ENCODE measurements at regions not wholly inside any gene's neighbourhood (a gene's known extent, or its start where the extent isn't known, plus 50 kb on each side); places are given as distances from the start of the nearest gene placed in this dataset.

- no peaks in the 10 kb centered on the region for H3K27me3 Mint-ChIP-seq (ENCODE audit: insufficient read depth, unreplicated experiment)
- TF ChIP-seq, protein P1, sequence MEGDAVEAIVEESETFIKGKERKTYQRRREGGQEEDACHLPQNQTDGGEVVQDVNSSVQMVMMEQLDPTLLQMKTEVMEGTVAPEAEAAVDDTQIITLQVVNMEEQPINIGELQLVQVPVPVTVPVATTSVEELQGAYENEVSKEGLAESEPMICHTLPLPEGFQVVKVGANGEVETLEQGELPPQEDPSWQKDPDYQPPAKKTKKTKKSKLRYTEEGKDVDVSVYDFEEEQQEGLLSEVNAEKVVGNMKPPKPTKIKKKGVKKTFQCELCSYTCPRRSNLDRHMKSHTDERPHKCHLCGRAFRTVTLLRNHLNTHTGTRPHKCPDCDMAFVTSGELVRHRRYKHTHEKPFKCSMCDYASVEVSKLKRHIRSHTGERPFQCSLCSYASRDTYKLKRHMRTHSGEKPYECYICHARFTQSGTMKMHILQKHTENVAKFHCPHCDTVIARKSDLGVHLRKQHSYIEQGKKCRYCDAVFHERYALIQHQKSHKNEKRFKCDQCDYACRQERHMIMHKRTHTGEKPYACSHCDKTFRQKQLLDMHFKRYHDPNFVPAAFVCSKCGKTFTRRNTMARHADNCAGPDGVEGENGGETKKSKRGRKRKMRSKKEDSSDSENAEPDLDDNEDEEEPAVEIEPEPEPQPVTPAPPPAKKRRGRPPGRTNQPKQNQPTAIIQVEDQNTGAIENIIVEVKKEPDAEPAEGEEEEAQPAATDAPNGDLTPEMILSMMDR (IDR thresholded peaks at IDR 0.05; ENCODE audit: unreplicated experiment) = no peak
- no peak overlapping the region for H3K4me3 Mint-ChIP-seq (ENCODE audit: unreplicated experiment)
- ChIA-PET POLR2A (interaction anchor here (1.1 kb wide), 1 partner anchor 20 kb away, joined by 3 read pairs; no protein-coding TSS in a partner anchor), CTCF (interaction anchor here (1.5 kb wide), 1 partner anchor 12 kb away, joined by 3 read pairs; no protein-coding TSS in a partner anchor)
- intact Hi-C loops (cut with micrococcal nuclease) = no loop called here
- H3K4me1 Mint-ChIP-seq (ENCODE audit: insufficient read depth, unreplicated experiment) = peaks cover 11% of the 10 kb centered on the region
- DNase-seq (ENCODE audit: unreplicated experiment) = no peak
- no peaks in the 10 kb centered on the region for H3K36me3 Mint-ChIP-seq (ENCODE audit: insufficient read depth, unreplicated experiment)
- no peak overlapping the region for H3K27ac Mint-ChIP-seq (ENCODE audit: low read depth, unreplicated experiment)
- no TSS peak for BruUV-seq (replicated peaks)
- peaks cover 32% of the 10 kb centered on the region for H3K9me3 Mint-ChIP-seq (ENCODE audit: unreplicated experiment)
Observed at GRCh38 chr3:150023239-150023636, 52.5 kb upstream of the PFN2 start.

GRCh38 chr3:150022381-150023238 is 51.9 kb upstream of the PFN2 start:
- CTCF ChIA-PET = interaction anchor here (0.6 to 1.5 kb wide), 2 partner anchors 12 to 469 kb away, joined by 3 to 4 read pairs; no protein-coding TSS in a partner anchor
- intact Hi-C loops (cut with micrococcal nuclease) = no loop called here
- POLR2A ChIA-PET = interaction anchor here (1.1 kb wide), 1 partner anchor 20 kb away, joined by 3 read pairs; no protein-coding TSS in a partner anchor
- H3K27ac Mint-ChIP-seq (ENCODE audit: low read depth, unreplicated experiment) = no peak overlapping the region
- BruUV-seq (replicated peaks) = no TSS peak
- peaks cover 11% of the 10 kb centered on the region for H3K4me1 Mint-ChIP-seq (ENCODE audit: insufficient read depth, unreplicated experiment)
- peaks cover 27% of the 10 kb centered on the region for H3K9me3 Mint-ChIP-seq (ENCODE audit: unreplicated experiment)
- H3K36me3 Mint-ChIP-seq (ENCODE audit: insufficient read depth, unreplicated experiment) = no peaks in the 10 kb centered on the region
- TF ChIP-seq, protein P1 (IDR thresholded peaks at IDR 0.05; ENCODE audit: unreplicated experiment) = no peak
- DNase-seq (ENCODE audit: unreplicated experiment) = peak; percentile 38
- H3K27me3 Mint-ChIP-seq (ENCODE audit: insufficient read depth, unreplicated experiment) = no peaks in the 10 kb centered on the region
- no peak overlapping the region for H3K4me3 Mint-ChIP-seq (ENCODE audit: unreplicated experiment)

- Mint-ChIP-seq H3K4me1 (ENCODE audit: insufficient read depth, unreplicated experiment) (peaks cover 11% of the 10 kb centered on the region), H3K27ac (ENCODE audit: low read depth, unreplicated experiment) (peak overlapping the region; percentile 69), H3K36me3 (ENCODE audit: insufficient read depth, unreplicated experiment) (no peaks in the 10 kb centered on the region), H3K9me3 (ENCODE audit: unreplicated experiment) (peaks cover 14% of the 10 kb centered on the region), H3K27me3 (ENCODE audit: insufficient read depth, unreplicated experiment) (no peaks in the 10 kb centered on the region), H3K4me3 (ENCODE audit: unreplicated experiment) (no peak overlapping the region)
- POLR2A ChIA-PET = no interaction called here
- BruUV-seq (replicated peaks) = no TSS peak
- intact Hi-C loops (cut with micrococcal nuclease) = no loop called here
- DNase-seq (ENCODE audit: unreplicated experiment) = no peak
- CTCF ChIA-PET = interaction anchor here (0.9 kb wide), 1 partner anchor 189 kb away, joined by 6 read pairs; no protein-coding TSS in a partner anchor
- TF ChIP-seq, protein P1 (IDR thresholded peaks at IDR 0.05; ENCODE audit: unreplicated experiment) = no peak
Observed at GRCh38 chr3:150020527-150020926, 49.8 kb upstream of the PFN2 start.
